Psoas muscle (tissue), 7 donors: ENCODE measurements at regions not wholly inside any gene's neighbourhood (a gene's known extent, or its start where the extent isn't known, plus 50 kb on each side); places are given as distances from the start of the nearest gene placed in this dataset.

Source experiments
- ATAC-seq, 4 donors: fragments of 200-7000 bp; cut with Tn5 transposase; one replicate each; pipeline ENCODE4 v1.9.1; 2020; ENCODE audit warnings: moderate library complexity in 3 of 4, mild to moderate bottlenecking in 2 of 4
- DNase-seq, 2 donors: peaks; one replicate each; pipeline ENCODE4 v3.0.0-alpha.2; 2020
- H3K27ac ChIP-seq: fragments of 200-600 bp; one replicate; pipeline ENCODE4 v1.8.0; 2022
- H3K27me3 ChIP-seq, 3 donors: fragments of 200-600 bp in 1 of 3; one replicate each; pipeline versions ENCODE4 v1.6.1 to v1.8.0; 2013 to 2022; ENCODE audit warnings: low read length in 2 of 3, mild to moderate bottlenecking in 2 of 3, moderate library complexity in 1 of 3; ENCODE audit not compliant: insufficient read depth in 3 of 3
- H3K36me3 ChIP-seq, 2 donors: fragments of 200-600 bp in 1 of 2; one replicate each; pipeline versions ENCODE4 v1.6.1 to v1.8.0; 2013 to 2022; ENCODE audit warnings: low read depth in 1 of 2, mild to moderate bottlenecking in 1 of 2, moderate library complexity in 1 of 2; ENCODE audit not compliant: insufficient read depth in 1 of 2
- H3K4me1 ChIP-seq: fragments of 200-600 bp; one replicate; pipeline ENCODE4 v1.8.0; 2022
- H3K4me3 ChIP-seq: fragments of 200-600 bp; one replicate; pipeline ENCODE4 v1.8.0; 2022; ENCODE audit warnings: mild to moderate bottlenecking
- H3K9me3 ChIP-seq: fragments of 200-600 bp; one replicate; pipeline ENCODE4 v1.8.0; 2022
- CTCF ChIP-seq: fragments of 200-600 bp; IDR thresholded peaks from one replicate; pipeline ENCODE4 v1.8.0; 2022; ENCODE audit warnings: antibody characterized with exemption
- WGBS, 3 donors: extraction: QIAGEN DNeasy Blood & Tissue Kit; methylation state at CpG; one replicate each; pipeline versions ENCODE4 v1.1.6 to v1.1.7; 2013; 5-methylcytosine and 5-hydroxymethylcytosine counted together
- intact Hi-C, 2 donors: fragments of 100-400 bp; cut with DNase I; formaldehyde crosslinking; loops; one replicate each; pipeline versions ENCODE4 v1.11.0 to v1.14.2; 2022
- donor health status: healthy with polysubstance abuse.
- donor health status: DM: no; HTN: no; CAD: no; lungs with moderate emphysema.
- donor health status: Bipolar disorder and iron deficiency.
- donor health status: healthy.
- donor health status: DM: yes; HTN: yes; CAD: no.
- donor health status: DM: no; HTN: no; CAD: no.
- donor health status: DM: yes; HTN: yes; CAD: no.

GRCh38 chr10:36036137-36036536 is 394.0 kb upstream of the FZD8 start:
- Histone ChIP-seq H3K9me3 (no peaks in the 10 kb centered on the region), H3K4me1 (no peaks in the 10 kb centered on the region), H3K36me3 (no peaks in the 10 kb centered on the region), H3K4me3 (no peak overlapping the region), H3K27ac (no peak overlapping the region), H3K27me3 (no peaks in the 10 kb centered on the region)
- TF ChIP-seq CTCF, result no peak
- ATAC-seq (no peak), DNase-seq (no peak)
- 91 to 95% (median 93%) methylated on average over 5 of the region's 5 CpGs for WGBS, 3 donors
- intact Hi-C loops, result no loop called here

GRCh38 chr10:36033808-36034207 is 391.7 kb upstream of the FZD8 start:
- ATAC-seq, result no peak
- no peak for DNase-seq
- no peak for TF ChIP-seq CTCF
- Histone ChIP-seq H3K27ac (no peak overlapping the region), H3K9me3 (no peaks in the 10 kb centered on the region), H3K36me3 (no peaks in the 10 kb centered on the region), H3K27me3 (no peaks in the 10 kb centered on the region), H3K4me1 (no peaks in the 10 kb centered on the region), H3K4me3 (no peak overlapping the region)
- intact Hi-C loops, result no loop called here

GRCh38 chr10:36030516-36030915 is 388.4 kb upstream of the FZD8 start:
- no peaks in the 10 kb centered on the region for H3K36me3 ChIP-seq
- no peaks in the 10 kb centered on the region for H3K9me3 ChIP-seq
- no peak for DNase-seq
- no peaks in the 10 kb centered on the region for H3K27me3 ChIP-seq
- no peaks in the 10 kb centered on the region for H3K4me1 ChIP-seq
- WGBS, 3 donors, result 48 to 54% (median 54%) methylated on average over 3 of the region's 3 CpGs
- TF ChIP-seq CTCF, result no peak
- intact Hi-C loops, result no loop called here
- no peak overlapping the region for H3K4me3 ChIP-seq
- no peak for ATAC-seq
- H3K27ac ChIP-seq, result no peak overlapping the region

GRCh38 chr10:36026656-36027390 is 384.7 kb upstream of the FZD8 start:
- Histone ChIP-seq H3K27me3 (no peaks in the 10 kb centered on the region), H3K27ac (no peak overlapping the region), H3K4me1 (no peaks in the 10 kb centered on the region), H3K9me3 (no peaks in the 10 kb centered on the region), H3K4me3 (no peak overlapping the region), H3K36me3 (no peaks in the 10 kb centered on the region)
- intact Hi-C loops, result no loop called here
- no peak for TF ChIP-seq CTCF
- DNase-seq, result no peak
- WGBS, 3 donors, result 90 to 92% (median 91%) methylated on average over 6 of the region's 6 CpGs
- ATAC-seq, result no peak

GRCh38 chr10:36026081-36026480 is 384.0 kb upstream of the FZD8 start:
- Histone ChIP-seq H3K27ac (no peak overlapping the region), H3K27me3 (no peaks in the 10 kb centered on the region), H3K4me1 (no peaks in the 10 kb centered on the region), H3K36me3 (no peaks in the 10 kb centered on the region), H3K4me3 (no peak overlapping the region), H3K9me3 (no peaks in the 10 kb centered on the region)
- WGBS, 3 donors, result 72 to 74% (median 73%) methylated on average over 6 of the region's 6 CpGs
- DNase-seq (no peak), ATAC-seq (no peak)
- intact Hi-C loops, result no loop called here
- no peak for TF ChIP-seq CTCF
